PC-9 (cell line): ENCODE measurements at regions not wholly inside any gene's neighbourhood (a gene's known extent, or its start where the extent isn't known, plus 50 kb on each side); places are given as distances from the start of the nearest gene placed in this dataset.
"Not testable (repeated sequence)": the region's sequence is repeated elsewhere in the genome, so short reads cannot be mapped to it uniquely, and the experiment has no call there.

Source experiments
- BruUV-seq: library from RNA; stranded (reverse); fragments of 400-500 nt; replicated peaks from 2 replicates; lab custom pipeline; 2021; lab: Mats Ljungman, UMichigan
- CTCF ChIA-PET: fragments of 300-600 bp; sonication (Branson Sonifier 250); formaldehyde crosslinking; loops from one replicate; lab custom pipeline; 2022; ENCODE audit warnings: antibody characterized with exemption; lab: Charles Lee
- POLR2A ChIA-PET: fragments of 300-600 bp; sonication (Branson Sonifier 250); formaldehyde crosslinking; loops from one replicate; lab custom pipeline; 2022; ENCODE audit warnings: antibody characterized with exemption; ENCODE audit not compliant: unreplicated experiment; lab: Charles Lee
- DNase-seq, 2 experiments: peaks; one replicate each; pipeline versions ENCODE4 v3.0.0 to v3.0.0-alpha.2; 2015 to 2022; ENCODE audit warnings: mixed read lengths in 1 of 2
- H2AFZ ChIP-seq: fragments of 200-600 bp; sonication (generic); 2 replicates; pipeline ENCODE4 v1.8.1; 2017; ENCODE audit warnings: antibody characterized with exemption
- H3F3A ChIP-seq: fragments of 200-600 bp; sonication (generic); 2 replicates; pipeline ENCODE4 v1.8.1; 2017; ENCODE audit warnings: antibody characterized with exemption, mild to moderate bottlenecking, low read depth; ENCODE audit not compliant: insufficient read depth
- H3K27ac ChIP-seq: fragments of 200-600 bp; sonication (generic); 2 replicates; pipeline ENCODE4 v1.6.1; 2016; ENCODE audit warnings: mixed run types
- H3K27me3 ChIP-seq: fragments of 200-600 bp; sonication (generic); 2 replicates; pipeline ENCODE4 v1.6.1; 2016; ENCODE audit warnings: low read depth, mixed run types; ENCODE audit not compliant: insufficient read depth
- H3K36me3 ChIP-seq: fragments of 200-600 bp; sonication (generic); 2 replicates; pipeline ENCODE4 v1.6.1; 2016; ENCODE audit warnings: low read depth, mixed run types
- H3K4me1 ChIP-seq: fragments of 200-600 bp; sonication (generic); replicated peaks from 2 replicates; pipeline ENCODE4 v1.6.1; 2016; ENCODE audit warnings: mixed run types; ENCODE audit not compliant: insufficient read depth
- H3K4me2 ChIP-seq: fragments of 200-600 bp; sonication (generic); 2 replicates; pipeline ENCODE4 v1.6.1; 2017; ENCODE audit warnings: mixed run types
- H3K4me3 ChIP-seq: fragments of 200-600 bp; sonication (generic); 2 replicates; pipeline ENCODE4 v1.6.1; 2016; ENCODE audit warnings: mixed run types
- H3K79me2 ChIP-seq: fragments of 200-600 bp; sonication (generic); 2 replicates; pipeline ENCODE4 v1.6.1; 2017; ENCODE audit warnings: low read depth, mixed run types
- H3K9me2 ChIP-seq: fragments of 200-600 bp; sonication (generic); 2 replicates; pipeline ENCODE4 v1.8.1; 2017; ENCODE audit warnings: mild to moderate bottlenecking; ENCODE audit not compliant: insufficient read depth
- H3K9me3 ChIP-seq: fragments of 200-600 bp; sonication (generic); 2 replicates; pipeline ENCODE4 v1.8.1; 2016; ENCODE audit warnings: low read depth; ENCODE audit not compliant: insufficient read depth
- H4K20me1 ChIP-seq: fragments of 200-600 bp; sonication (generic); 2 replicates; pipeline ENCODE4 v1.8.1; 2017; ENCODE audit not compliant: insufficient read depth
- EZH2 ChIP-seq: fragments of 200-600 bp; sonication (generic); IDR thresholded peaks from 2 replicates; pipeline ENCODE4 v1.8.0; 2017; ENCODE audit warnings: antibody characterized with exemption, low read depth
- intact Hi-C: fragments of 100-400 bp; cut with micrococcal nuclease; formaldehyde crosslinking; loops from one replicate; pipeline ENCODE4 v1.10.0; 2022; ENCODE audit not compliant: unreplicated experiment
- TF ChIP-seq, protein P1 (sequence below): fragments of 200-600 bp; sonication (generic); conservative IDR thresholded peaks from 2 replicates; pipeline ENCODE4 v1.6.1; 2017; ENCODE audit warnings: mixed run types, antibody characterized with exemption, mild to moderate bottlenecking, moderate library complexity

GRCh38 chr5:169521366-169521983 lies 62.1 kb upstream of the SPDL1 start:
- TF ChIP-seq, protein P1, sequence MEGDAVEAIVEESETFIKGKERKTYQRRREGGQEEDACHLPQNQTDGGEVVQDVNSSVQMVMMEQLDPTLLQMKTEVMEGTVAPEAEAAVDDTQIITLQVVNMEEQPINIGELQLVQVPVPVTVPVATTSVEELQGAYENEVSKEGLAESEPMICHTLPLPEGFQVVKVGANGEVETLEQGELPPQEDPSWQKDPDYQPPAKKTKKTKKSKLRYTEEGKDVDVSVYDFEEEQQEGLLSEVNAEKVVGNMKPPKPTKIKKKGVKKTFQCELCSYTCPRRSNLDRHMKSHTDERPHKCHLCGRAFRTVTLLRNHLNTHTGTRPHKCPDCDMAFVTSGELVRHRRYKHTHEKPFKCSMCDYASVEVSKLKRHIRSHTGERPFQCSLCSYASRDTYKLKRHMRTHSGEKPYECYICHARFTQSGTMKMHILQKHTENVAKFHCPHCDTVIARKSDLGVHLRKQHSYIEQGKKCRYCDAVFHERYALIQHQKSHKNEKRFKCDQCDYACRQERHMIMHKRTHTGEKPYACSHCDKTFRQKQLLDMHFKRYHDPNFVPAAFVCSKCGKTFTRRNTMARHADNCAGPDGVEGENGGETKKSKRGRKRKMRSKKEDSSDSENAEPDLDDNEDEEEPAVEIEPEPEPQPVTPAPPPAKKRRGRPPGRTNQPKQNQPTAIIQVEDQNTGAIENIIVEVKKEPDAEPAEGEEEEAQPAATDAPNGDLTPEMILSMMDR, result no peak
- TF ChIP-seq EZH2, result no peak
- no peak for DNase-seq
- H3K79me2 ChIP-seq, result no peaks in the 10 kb centered on the region
- no peak overlapping the region for H2AFZ ChIP-seq
- no peak overlapping the region for H3K27ac ChIP-seq
- H3K4me2 ChIP-seq, result no peak overlapping the region
- intact Hi-C loops, result no loop called here
- no TSS peak for BruUV-seq
- no peak overlapping the region for H3K4me3 ChIP-seq
- CTCF ChIA-PET, result no interaction called here
- H3K9me2 ChIP-seq, result no peaks in the 10 kb centered on the region
- no peaks in the 10 kb centered on the region for H3K36me3 ChIP-seq
- no peaks in the 10 kb centered on the region for H3K9me3 ChIP-seq
- no peaks in the 10 kb centered on the region for H3F3A ChIP-seq
- H4K20me1 ChIP-seq, result no peaks in the 10 kb centered on the region
- H3K4me1 ChIP-seq, result no peaks in the 10 kb centered on the region
- POLR2A ChIA-PET, result no interaction called here
- H3K27me3 ChIP-seq, result peaks cover 5% of the 10 kb centered on the region; the same call in 1 of the 2 replicates

- ChIA-PET CTCF (no interaction called here), POLR2A (no interaction called here)
- Histone ChIP-seq H3K9me3 (no peaks in the 10 kb centered on the region), H3K4me1 (no peaks in the 10 kb centered on the region), H3K79me2 (no peaks in the 10 kb centered on the region), H3K27ac (no peak overlapping the region), H2AFZ (no peak overlapping the region), H4K20me1 (no peaks in the 10 kb centered on the region), H3K27me3 (no peaks in the 10 kb centered on the region; the same call in 1 of the 2 replicates), H3K36me3 (no peaks in the 10 kb centered on the region), H3K4me2 (no peak overlapping the region), H3F3A (no peaks in the 10 kb centered on the region), H3K9me2 (no peaks in the 10 kb centered on the region), H3K4me3 (no peak overlapping the region)
- intact Hi-C loops, result no loop called here
- BruUV-seq, result no TSS peak
- no peak for DNase-seq
- TF ChIP-seq EZH2, result no peak
- TF ChIP-seq, protein P1, result no peak
Observed at GRCh38 chr5:169519358-169519757, 64.2 kb upstream of the SPDL1 start.

GRCh38 chr5:169518779-169519178 lies 64.8 kb upstream of the SPDL1 start:
- H3K27ac ChIP-seq, H3K36me3 ChIP-seq, DNase-seq, H3K9me2 ChIP-seq, H3F3A ChIP-seq, H4K20me1 ChIP-seq, BruUV-seq, H3K4me3 ChIP-seq, POLR2A ChIA-PET, intact Hi-C loops, H3K79me2 ChIP-seq, H3K4me1 ChIP-seq, H3K27me3 ChIP-seq, H3K9me3 ChIP-seq, CTCF ChIA-PET, H2AFZ ChIP-seq, H3K4me2 ChIP-seq: not testable (repeated sequence)

- ChIA-PET CTCF (no interaction called here), POLR2A (no interaction called here)
- Histone ChIP-seq H3K4me1 (no peaks in the 10 kb centered on the region), H3K4me3 (no peak overlapping the region), H3F3A (no peaks in the 10 kb centered on the region), H3K9me2 (no peaks in the 10 kb centered on the region), H3K36me3 (no peaks in the 10 kb centered on the region), H3K27ac (no peak overlapping the region), H3K4me2 (no peak overlapping the region), H3K27me3 (peaks cover 4% of the 10 kb centered on the region; the same call in 1 of the 2 replicates), H3K79me2 (no peaks in the 10 kb centered on the region), H2AFZ (no peak overlapping the region), H3K9me3 (no peaks in the 10 kb centered on the region), H4K20me1 (no peaks in the 10 kb centered on the region)
- intact Hi-C loops, result no loop called here
- no TSS peak for BruUV-seq
- DNase-seq, result no peak
- TF ChIP-seq EZH2, result no peak
- TF ChIP-seq, protein P1, result no peak
Observed at GRCh38 chr5:169512385-169512784, 71.2 kb upstream of the SPDL1 start.
